ENCODE measurements at regions not wholly inside any gene's neighbourhood (a gene's known extent, or its start where the extent isn't known, plus 50 kb on each side); places are given as distances from the start of the nearest gene placed in this dataset.

GRCh38 chr1:189563784-189564183 lies 913.9 kb downstream of the BRINP3 start:
- H3K9me3 ChIP-seq, result peaks cover 0 to 17% (median 3%) of the 10 kb centered on the region in 8 donors
- no peaks in the 10 kb centered on the region for H3K27me3 ChIP-seq (replicated peaks in 1 of 7)
- no peak overlapping the region for H3K4me3 ChIP-seq
- TF ChIP-seq CTCF (IDR thresholded peaks at IDR 0.05 in 8 of 11, conservative IDR thresholded peaks at IDR 0.05 in 3 of 11) (no peak), POLR2AphosphoS5 (IDR thresholded peaks at IDR 0.05) (no peak), POLR2A (IDR thresholded peaks at IDR 0.05) (no peak)
- H3K4me1 ChIP-seq, result no peaks in the 10 kb centered on the region
- no peak for DNase-seq
- intact Hi-C loops (cut with DNase I; ENCODE audit: low total_unique reads), result no loop called here
- no peaks in the 10 kb centered on the region for H3K36me3 ChIP-seq
- no peak overlapping the region for H3K27ac ChIP-seq
- 81 to 92% (median 87%) methylated on average over 4 of the region's 4 CpGs for WGBS, 5 donors

- H3K4me1 ChIP-seq, result no peaks in the 10 kb centered on the region
- intact Hi-C loops (cut with DNase I; ENCODE audit: low total_unique reads), result no loop called here
- H3K36me3 ChIP-seq, result no peaks in the 10 kb centered on the region
- H3K4me3 ChIP-seq, result no peak overlapping the region
- WGBS, 5 donors, result 52 to 64% (median 57%) methylated on average over 1 of the region's 1 CpG
- DNase-seq, result no peak
- H3K9me3 ChIP-seq, result no peaks in the 10 kb centered on the region
- TF ChIP-seq POLR2A (IDR thresholded peaks at IDR 0.05) (no peak), CTCF (IDR thresholded peaks at IDR 0.05 in 8 of 11, conservative IDR thresholded peaks at IDR 0.05 in 3 of 11) (no peak), POLR2AphosphoS5 (IDR thresholded peaks at IDR 0.05) (no peak)
- H3K27me3 ChIP-seq (replicated peaks in 1 of 7), result no peaks in the 10 kb centered on the region
- no peak overlapping the region for H3K27ac ChIP-seq
Measured at GRCh38 chr1:189567890-189568289, 909.8 kb downstream of the BRINP3 start.

- peaks cover 0 to 20% (median 7%) of the 10 kb centered on the region in 8 donors for H3K9me3 ChIP-seq
- intact Hi-C loops (cut with DNase I; ENCODE audit: low total_unique reads), result no loop called here
- no peak for DNase-seq
- no peaks in the 10 kb centered on the region for H3K36me3 ChIP-seq
- TF ChIP-seq CTCF (IDR thresholded peaks at IDR 0.05 in 8 of 11, conservative IDR thresholded peaks at IDR 0.05 in 3 of 11) (no peak), POLR2AphosphoS5 (IDR thresholded peaks at IDR 0.05) (no peak), POLR2A (IDR thresholded peaks at IDR 0.05) (no peak)
- no peak overlapping the region for H3K27ac ChIP-seq
- H3K4me3 ChIP-seq, result no peak overlapping the region
- 64 to 86% (median 78%) methylated on average over 1 of the region's 1 CpG for WGBS, 5 donors
- H3K27me3 ChIP-seq (replicated peaks in 1 of 7), result no peaks in the 10 kb centered on the region
- H3K4me1 ChIP-seq, result no peaks in the 10 kb centered on the region
Measured at GRCh38 chr1:189596197-189596596, 881.5 kb downstream of the BRINP3 start.

GRCh38 chr1:189597083-189597482 lies 880.6 kb downstream of the BRINP3 start:
- no peaks in the 10 kb centered on the region for H3K36me3 ChIP-seq
- no peak for DNase-seq
- 50 to 65% (median 56%) methylated on average over 3 of the region's 3 CpGs for WGBS, 5 donors
- intact Hi-C loops (cut with DNase I; ENCODE audit: low total_unique reads), result no loop called here
- H3K4me3 ChIP-seq, result no peak overlapping the region
- H3K27me3 ChIP-seq (replicated peaks in 1 of 7), result no peaks in the 10 kb centered on the region
- H3K4me1 ChIP-seq, result no peaks in the 10 kb centered on the region
- TF ChIP-seq POLR2AphosphoS5 (IDR thresholded peaks at IDR 0.05) (no peak), POLR2A (IDR thresholded peaks at IDR 0.05) (no peak), CTCF (IDR thresholded peaks at IDR 0.05 in 8 of 11, conservative IDR thresholded peaks at IDR 0.05 in 3 of 11) (no peak)
- H3K27ac ChIP-seq, result no peak overlapping the region
- H3K9me3 ChIP-seq, result peaks cover 0 to 20% (median 7%) of the 10 kb centered on the region in 8 donors
